Calu3 (cell line): ENCODE measurements at regions not wholly inside any gene's neighbourhood (a gene's known extent, or its start where the extent isn't known, plus 50 kb on each side); places are given as distances from the start of the nearest gene placed in this dataset.

ENCODE experiments used
- BruUV-seq: library from RNA; stranded (reverse); fragments of 400-500 nt; replicated peaks from 2 replicates; lab custom pipeline; 2021; lab: Mats Ljungman, UMichigan
- CTCF ChIA-PET: fragments of 300-600 bp; sonication (Branson Sonifier 250); formaldehyde crosslinking; loops from one replicate; lab custom pipeline; 2022; ENCODE audit warnings: antibody characterized with exemption; lab: Charles Lee
- DNase-seq: peaks from one replicate; pipeline ENCODE4 v3.0.0; 2022
- H3K27ac Mint-ChIP-seq: one replicate; pipeline ENCODE4 v1.8.0; 2022; ENCODE audit warnings: mixed read lengths; ENCODE audit not compliant: unreplicated experiment
- H3K27me3 Mint-ChIP-seq: one replicate; pipeline ENCODE4 v1.8.0; 2022; ENCODE audit warnings: mixed read lengths; ENCODE audit not compliant: unreplicated experiment
- H3K36me3 Mint-ChIP-seq: one replicate; pipeline ENCODE4 v1.8.0; 2022; ENCODE audit warnings: mild to moderate bottlenecking, moderate library complexity, mixed read lengths; ENCODE audit not compliant: insufficient read depth, unreplicated experiment
- H3K4me1 Mint-ChIP-seq: one replicate; pipeline ENCODE4 v1.8.0; 2022; ENCODE audit warnings: mild to moderate bottlenecking, low read depth, mixed read lengths; ENCODE audit not compliant: unreplicated experiment
- H3K4me3 Mint-ChIP-seq: one replicate; pipeline ENCODE4 v1.8.0; 2022; ENCODE audit warnings: mild to moderate bottlenecking, low read depth, moderate library complexity, mixed read lengths; ENCODE audit not compliant: unreplicated experiment
- H3K9me3 Mint-ChIP-seq: one replicate; pipeline ENCODE4 v1.8.0; 2022; ENCODE audit warnings: low read depth, mixed read lengths; ENCODE audit not compliant: unreplicated experiment
- CTCF ChIP-seq: fragments of 200-600 bp; IDR thresholded peaks from one replicate; pipeline ENCODE4 v1.8.0; 2022; ENCODE audit warnings: antibody characterized with exemption; ENCODE audit not compliant: unreplicated experiment
- intact Hi-C: fragments of 100-400 bp; cut with micrococcal nuclease; formaldehyde crosslinking; loops from one replicate; pipeline ENCODE4 v1.10.0; 2022; ENCODE audit not compliant: unreplicated experiment

- CTCF ChIA-PET, result interaction anchor here (1.8 kb wide), 1 partner anchor 10 kb away, joined by 5 read pairs; no protein-coding TSS in a partner anchor
- H3K4me3 Mint-ChIP-seq, result no peak overlapping the region
- H3K9me3 Mint-ChIP-seq, result peaks cover 3% of the 10 kb centered on the region
- BruUV-seq, result no TSS peak
- H3K36me3 Mint-ChIP-seq, result no peaks in the 10 kb centered on the region
- intact Hi-C loops, result no loop called here
- DNase-seq, result no peak
- no peak for TF ChIP-seq CTCF
- H3K27ac Mint-ChIP-seq, result no peak overlapping the region
- H3K4me1 Mint-ChIP-seq, result no peaks in the 10 kb centered on the region
- H3K27me3 Mint-ChIP-seq, result no peaks in the 10 kb centered on the region
These were observed 232.0 kb downstream of the OLFM4 start for GRCh38 chr13:53260594-53260993.

DNA sequence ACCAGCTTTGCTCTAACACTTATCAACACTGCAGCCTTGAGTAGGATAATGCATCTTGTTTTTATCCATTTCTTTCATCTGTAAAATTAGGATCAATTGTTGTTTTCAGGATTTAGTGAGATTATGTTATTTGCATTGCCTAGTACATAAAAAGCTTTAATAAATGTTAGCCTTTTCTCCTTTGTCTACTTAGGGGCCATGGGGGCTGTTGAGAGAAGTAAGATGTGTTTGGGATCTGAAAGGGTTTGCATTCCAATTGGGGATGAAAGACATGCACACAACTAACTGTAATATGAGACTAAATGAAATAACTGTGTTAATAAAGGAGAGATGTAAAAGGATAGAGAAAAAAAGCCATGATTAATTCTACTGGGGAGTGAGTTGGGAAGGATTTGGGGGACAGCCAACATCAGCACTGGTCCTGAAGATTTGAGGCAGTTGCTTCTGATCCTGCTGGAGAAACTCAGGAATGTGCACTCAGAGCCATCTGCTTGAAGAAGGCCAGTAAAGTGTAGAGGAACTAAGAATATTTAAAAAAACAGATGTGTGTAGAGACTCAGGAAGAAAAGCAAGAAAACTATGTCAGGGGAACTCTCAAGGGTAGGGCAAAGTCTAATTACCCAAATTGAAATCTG is 236.3 kb downstream of the OLFM4 start:
- no peak overlapping the region for H3K27ac Mint-ChIP-seq
- CTCF ChIA-PET, result no interaction called here

DNA sequence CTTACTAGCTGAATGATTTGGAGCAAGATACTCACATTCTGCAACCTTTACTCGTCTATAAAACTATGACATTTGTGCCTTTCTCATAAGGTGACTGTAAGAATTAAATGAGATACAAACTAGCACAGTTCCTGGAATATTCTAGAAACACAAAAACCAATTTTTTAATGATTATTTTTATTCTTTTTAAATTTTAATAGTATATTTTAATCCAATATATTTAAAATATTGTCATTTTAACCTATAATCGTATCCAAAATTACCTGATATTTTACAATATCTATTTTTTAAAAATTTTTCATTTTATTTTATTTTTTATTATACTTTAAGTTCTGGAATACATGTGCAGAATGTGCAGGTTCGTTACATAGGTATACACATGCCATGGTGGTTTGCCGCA is 238.1 kb downstream of the OLFM4 start:
- BruUV-seq, result no TSS peak
- intact Hi-C loops, result no loop called here
- CTCF ChIA-PET, result no interaction called here
- no peaks in the 10 kb centered on the region for H3K4me1 Mint-ChIP-seq
- no peak overlapping the region for H3K4me3 Mint-ChIP-seq
- H3K27me3 Mint-ChIP-seq, result no peaks in the 10 kb centered on the region
- TF ChIP-seq CTCF, result no peak
- H3K36me3 Mint-ChIP-seq, result no peaks in the 10 kb centered on the region
- H3K27ac Mint-ChIP-seq, result no peak overlapping the region
- no peak for DNase-seq
- H3K9me3 Mint-ChIP-seq, result peaks cover 7% of the 10 kb centered on the region

More for the DNA sequence above, 236.3 kb downstream of the OLFM4 start:
- no peak for DNase-seq
- H3K9me3 Mint-ChIP-seq, result peaks cover 5% of the 10 kb centered on the region
- no peak for TF ChIP-seq CTCF
- BruUV-seq, result no TSS peak
- H3K4me3 Mint-ChIP-seq, result no peak overlapping the region
- intact Hi-C loops, result no loop called here
- no peaks in the 10 kb centered on the region for H3K36me3 Mint-ChIP-seq
- H3K27me3 Mint-ChIP-seq, result no peaks in the 10 kb centered on the region
- H3K4me1 Mint-ChIP-seq, result no peaks in the 10 kb centered on the region

- no peak overlapping the region for H3K4me3 Mint-ChIP-seq
- H3K36me3 Mint-ChIP-seq, result no peaks in the 10 kb centered on the region
- no peak overlapping the region for H3K27ac Mint-ChIP-seq
- intact Hi-C loops, result no loop called here
- DNase-seq, result no peak
- H3K9me3 Mint-ChIP-seq, result peaks cover 8% of the 10 kb centered on the region
- H3K27me3 Mint-ChIP-seq, result no peaks in the 10 kb centered on the region
- no TSS peak for BruUV-seq
- TF ChIP-seq CTCF, result no peak
- H3K4me1 Mint-ChIP-seq, result no peaks in the 10 kb centered on the region
- CTCF ChIA-PET, result no interaction called here
These were observed 241.0 kb downstream of the OLFM4 start for GRCh38 chr13:53269634-53270033.
